ENCODE measurements at regions not wholly inside any gene's neighbourhood (a gene's known extent, or its start where the extent isn't known, plus 50 kb on each side); places are given as distances from the start of the nearest gene placed in this dataset.

DNA sequence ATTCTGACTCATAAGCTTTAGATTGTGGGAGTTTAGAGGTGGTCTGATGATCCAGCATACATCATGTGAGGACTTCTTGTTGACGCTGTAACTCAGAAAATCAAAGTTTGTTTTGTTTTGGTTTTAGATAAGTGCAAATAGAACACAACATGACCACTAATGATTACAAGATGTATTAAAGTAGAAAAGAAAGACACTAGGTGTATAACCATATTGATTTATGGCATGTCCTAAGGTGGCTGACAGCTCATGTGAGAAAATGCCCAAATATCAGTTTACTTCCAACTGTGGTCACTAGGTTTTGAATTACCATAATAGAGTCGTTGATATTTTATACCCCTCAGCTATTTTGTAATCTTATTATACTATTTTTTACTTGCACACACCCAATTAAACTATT, 1131.4 kb upstream of the PHF14 start:
- no peaks in the 10 kb centered on the region for H3K36me3 Mint-ChIP-seq (ENCODE audit: low read depth)
- TF ChIP-seq, protein P1, sequence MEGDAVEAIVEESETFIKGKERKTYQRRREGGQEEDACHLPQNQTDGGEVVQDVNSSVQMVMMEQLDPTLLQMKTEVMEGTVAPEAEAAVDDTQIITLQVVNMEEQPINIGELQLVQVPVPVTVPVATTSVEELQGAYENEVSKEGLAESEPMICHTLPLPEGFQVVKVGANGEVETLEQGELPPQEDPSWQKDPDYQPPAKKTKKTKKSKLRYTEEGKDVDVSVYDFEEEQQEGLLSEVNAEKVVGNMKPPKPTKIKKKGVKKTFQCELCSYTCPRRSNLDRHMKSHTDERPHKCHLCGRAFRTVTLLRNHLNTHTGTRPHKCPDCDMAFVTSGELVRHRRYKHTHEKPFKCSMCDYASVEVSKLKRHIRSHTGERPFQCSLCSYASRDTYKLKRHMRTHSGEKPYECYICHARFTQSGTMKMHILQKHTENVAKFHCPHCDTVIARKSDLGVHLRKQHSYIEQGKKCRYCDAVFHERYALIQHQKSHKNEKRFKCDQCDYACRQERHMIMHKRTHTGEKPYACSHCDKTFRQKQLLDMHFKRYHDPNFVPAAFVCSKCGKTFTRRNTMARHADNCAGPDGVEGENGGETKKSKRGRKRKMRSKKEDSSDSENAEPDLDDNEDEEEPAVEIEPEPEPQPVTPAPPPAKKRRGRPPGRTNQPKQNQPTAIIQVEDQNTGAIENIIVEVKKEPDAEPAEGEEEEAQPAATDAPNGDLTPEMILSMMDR (conservative IDR thresholded peaks at IDR 0.05): no peak
- no peak overlapping the region for H3K4me3 Mint-ChIP-seq
- no peak for DNase-seq (ENCODE audit: low read depth, low spot score)
- H3K27me3 Mint-ChIP-seq (ENCODE audit: low read depth): no peaks in the 10 kb centered on the region
- no peaks in the 10 kb centered on the region for H3K4me1 Mint-ChIP-seq
- H3K9me3 Mint-ChIP-seq: no peaks in the 10 kb centered on the region
- H3K27ac Mint-ChIP-seq (ENCODE audit: unreplicated experiment): no peak overlapping the region

DNA sequence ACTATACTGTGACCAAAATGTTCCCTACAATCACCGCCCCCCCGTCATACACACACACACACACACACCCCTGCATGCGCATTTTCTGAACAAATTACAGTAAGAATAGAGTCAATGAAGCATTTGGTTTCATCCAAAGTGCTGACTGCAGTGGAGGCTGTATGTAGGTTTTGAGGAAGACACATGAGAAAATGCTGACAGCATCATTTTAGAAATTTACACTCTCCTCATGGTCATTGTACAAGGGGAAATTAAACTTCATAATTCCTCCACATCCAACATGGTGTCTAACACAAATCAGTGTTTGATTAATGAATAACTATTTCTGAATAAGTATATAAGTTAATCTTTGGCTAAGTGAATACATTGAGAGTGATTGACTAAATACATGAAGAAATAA, 1126.8 kb upstream of the PHF14 start:
- no peaks in the 10 kb centered on the region for H3K9me3 Mint-ChIP-seq
- no peaks in the 10 kb centered on the region for H3K36me3 Mint-ChIP-seq (ENCODE audit: low read depth)
- no peak overlapping the region for H3K27ac Mint-ChIP-seq (ENCODE audit: unreplicated experiment)
- TF ChIP-seq, protein P1 (conservative IDR thresholded peaks at IDR 0.05): no peak
- no peak overlapping the region for H3K4me3 Mint-ChIP-seq
- DNase-seq (ENCODE audit: low read depth, low spot score): no peak
- no peaks in the 10 kb centered on the region for H3K27me3 Mint-ChIP-seq (ENCODE audit: low read depth)
- H3K4me1 Mint-ChIP-seq: no peaks in the 10 kb centered on the region

GRCh38 chr7:9854605-9855004, 1119.1 kb upstream of the PHF14 start:
- Mint-ChIP-seq H3K36me3 (ENCODE audit: low read depth) (no peaks in the 10 kb centered on the region), H3K9me3 (peaks cover under 1% of the 10 kb centered on the region), H3K27ac (ENCODE audit: unreplicated experiment) (no peak overlapping the region), H3K27me3 (ENCODE audit: low read depth) (no peaks in the 10 kb centered on the region), H3K4me1 (no peaks in the 10 kb centered on the region), H3K4me3 (no peak overlapping the region)
- DNase-seq (ENCODE audit: low read depth, low spot score): no peak
- TF ChIP-seq, protein P1 (conservative IDR thresholded peaks at IDR 0.05): no peak

- Mint-ChIP-seq H3K27me3 (ENCODE audit: low read depth) (no peaks in the 10 kb centered on the region), H3K27ac (ENCODE audit: unreplicated experiment) (no peak overlapping the region), H3K9me3 (peaks cover 4% of the 10 kb centered on the region), H3K36me3 (ENCODE audit: low read depth) (no peaks in the 10 kb centered on the region), H3K4me3 (no peak overlapping the region), H3K4me1 (no peaks in the 10 kb centered on the region)
- DNase-seq (ENCODE audit: low read depth, low spot score): no peak
- TF ChIP-seq, protein P1 (conservative IDR thresholded peaks at IDR 0.05): no peak
Measured at GRCh38 chr7:9856668-9857067, 1117.0 kb upstream of the PHF14 start.

- Mint-ChIP-seq H3K27ac (ENCODE audit: unreplicated experiment) (no peak overlapping the region), H3K27me3 (ENCODE audit: low read depth) (no peaks in the 10 kb centered on the region), H3K4me1 (no peaks in the 10 kb centered on the region), H3K4me3 (no peak overlapping the region), H3K9me3 (peaks cover 6% of the 10 kb centered on the region), H3K36me3 (ENCODE audit: low read depth) (no peaks in the 10 kb centered on the region)
- no peak for DNase-seq (ENCODE audit: low read depth, low spot score)
- TF ChIP-seq, protein P1 (conservative IDR thresholded peaks at IDR 0.05): no peak
Measured at GRCh38 chr7:9863545-9863944, 1110.1 kb upstream of the PHF14 start.

GRCh38 chr7:9869151-9869550, 1104.5 kb upstream of the PHF14 start:
- H3K9me3 Mint-ChIP-seq: peaks cover 2% of the 10 kb centered on the region
- no peaks in the 10 kb centered on the region for H3K27me3 Mint-ChIP-seq (ENCODE audit: low read depth)
- H3K27ac Mint-ChIP-seq (ENCODE audit: unreplicated experiment): no peak overlapping the region
- H3K36me3 Mint-ChIP-seq (ENCODE audit: low read depth): no peaks in the 10 kb centered on the region
- no peaks in the 10 kb centered on the region for H3K4me1 Mint-ChIP-seq
- TF ChIP-seq, protein P1 (conservative IDR thresholded peaks at IDR 0.05): no peak
- no peak for DNase-seq (ENCODE audit: low read depth, low spot score)
- H3K4me3 Mint-ChIP-seq: no peak overlapping the region

Data from neural crest cell (in vitro differentiated cells).